H1 (cell line): ENCODE measurements at regions not wholly inside any gene's neighbourhood (a gene's known extent, or its start where the extent isn't known, plus 50 kb on each side); places are given as distances from the start of the nearest gene placed in this dataset.
"Not testable (repeated sequence)": the region's sequence is repeated elsewhere in the genome, so short reads cannot be mapped to it uniquely, and the experiment has no call there.

Source experiments
- CTCF ChIA-PET: fragments of 300-600 bp; sonication (Branson Sonifier 250); formaldehyde crosslinking; loops from one replicate; lab custom pipeline; 2021; ENCODE audit not compliant: partially characterized antibody; lab: Charles Lee
- POLR2A ChIA-PET: fragments of 300-600 bp; sonication (Branson Sonifier 250); formaldehyde crosslinking; loops from one replicate; lab custom pipeline; 2021; ENCODE audit warnings: inconsistent platforms; ENCODE audit not compliant: partially characterized antibody; lab: Charles Lee
- DNase-seq, 2 experiments: peaks; one replicate each; pipeline versions ENCODE4 v3.0.0 to v3.0.0-alpha.2; 2010 to 2022; ENCODE audit warnings: low spot score in 2 of 2, low read depth in 1 of 2, mixed read lengths in 1 of 2
- FAIRE-seq: peaks from 2 replicates; lab custom pipeline; 2011; peaks lifted over from hg19 to GRCh38; lab: Jason Lieb, UNC
- H2AFZ ChIP-seq: 2 replicates; pipeline ENCODE4 v1.8.1; 2012; ENCODE audit warnings: low read length, inconsistent platforms
- H2AK5ac ChIP-seq: 2 replicates; pipeline ENCODE4 v1.6.1; 2013; ENCODE audit warnings: low read depth, low read length
- H2BK120ac ChIP-seq: replicated peaks from 2 replicates; pipeline ENCODE3; 2013; ENCODE audit warnings: low read depth, low read length, inconsistent platforms
- H2BK12ac ChIP-seq: 2 replicates; pipeline ENCODE4 v1.6.1; 2013; ENCODE audit warnings: low read depth, low read length
- H2BK15ac ChIP-seq: 2 replicates; pipeline ENCODE4 v1.6.1; 2013; ENCODE audit warnings: low read length
- H2BK20ac ChIP-seq: 2 replicates; pipeline ENCODE4 v1.6.1; 2013; ENCODE audit warnings: low read length
- H2BK5ac ChIP-seq: 2 replicates; pipeline ENCODE4 v1.6.1; 2013; ENCODE audit warnings: low read depth, low read length
- H3K14ac ChIP-seq: 2 replicates; pipeline ENCODE4 v1.6.1; 2013; ENCODE audit warnings: inconsistent platforms; ENCODE audit not compliant: insufficient read length
- H3K18ac ChIP-seq: 2 replicates; pipeline ENCODE4 v1.6.1; 2013; ENCODE audit warnings: low read length; ENCODE audit errors: extremely low read depth
- H3K23ac ChIP-seq: 2 replicates; pipeline ENCODE4 v1.6.1; 2013; ENCODE audit warnings: inconsistent platforms; ENCODE audit not compliant: insufficient read length
- H3K23me2 ChIP-seq: 2 replicates; pipeline ENCODE4 v1.6.1; 2013; ENCODE audit warnings: low read depth, low read length
- H3K27ac ChIP-seq: 2 replicates; pipeline ENCODE4 v1.6.1; 2011; ENCODE audit warnings: low read depth, low read length, inconsistent platforms
- H3K27me3 ChIP-seq, 4 experiments: replicated peaks in 1 of 4; 1 replicate in 1 of 4; 2 replicates in 3 of 4; pipeline versions ENCODE4 v1.6.1 to v1.8.1; 2011 to 2013; ENCODE audit warnings: low read length in 3 of 4, mild to moderate bottlenecking in 3 of 4, inconsistent platforms in 2 of 4, mixed read lengths in 2 of 4, moderate library complexity in 1 of 4; ENCODE audit not compliant: control insufficient read depth in 3 of 4, insufficient read depth in 3 of 4; ENCODE audit errors: extremely low read depth in 1 of 4
- H3K36me3 ChIP-seq, 4 experiments: 2 replicates each; pipeline versions ENCODE4 v1.6.1 to v1.8.1; 2011 to 2013; ENCODE audit warnings: mild to moderate bottlenecking in 4 of 4, low read length in 3 of 4, moderate library complexity in 2 of 4, control low read depth in 1 of 4, inconsistent platforms in 1 of 4; ENCODE audit not compliant: insufficient read depth in 4 of 4, control insufficient read depth in 2 of 4
- H3K4ac ChIP-seq: replicated peaks from 2 replicates; pipeline ENCODE3; 2013; ENCODE audit warnings: low read length, low read depth, mixed read lengths, inconsistent platforms; ENCODE audit not compliant: insufficient read length
- H3K4me1 ChIP-seq, 4 experiments: replicated peaks in 1 of 4; 1 replicate in 1 of 4; 2 replicates in 3 of 4; pipeline versions ENCODE4 v1.6.1 to v1.8.1; 2011 to 2013; ENCODE audit warnings: low read length in 3 of 4, inconsistent platforms in 2 of 4, mixed read lengths in 1 of 4; ENCODE audit not compliant: insufficient read depth in 4 of 4, control insufficient read depth in 3 of 4
- H3K4me2 ChIP-seq, 2 experiments: 2 replicates each; pipeline versions ENCODE4 v1.6.1 to v1.8.1; 2011 to 2013; ENCODE audit warnings: low read depth in 2 of 2, low read length in 2 of 2, control low read depth in 1 of 2, inconsistent platforms in 1 of 2, mild to moderate bottlenecking in 1 of 2; ENCODE audit not compliant: insufficient read depth in 1 of 2
- H3K4me3 ChIP-seq, 4 experiments: fragments of 200-600, 300-600 bp in 1 of 4; sonication (generic), shearing (Covaris generic), sonication (Bioruptor Twin) in 1 of 4; 2 replicates each; pipeline versions ENCODE4 v1.5.1 to v1.8.1; 2011 to 2016; ENCODE audit warnings: low read length in 4 of 4, low read depth in 3 of 4, control low read depth in 2 of 4, inconsistent platforms in 2 of 4, mild to moderate bottlenecking in 2 of 4, mixed read lengths in 1 of 4, moderate library complexity in 1 of 4; ENCODE audit not compliant: insufficient read depth in 2 of 4; ENCODE audit errors: extremely low read depth in 1 of 4
- H3K56ac ChIP-seq: replicated peaks from 2 replicates; pipeline ENCODE3; 2013; ENCODE audit warnings: low read depth, mild to moderate bottlenecking, mixed read lengths, low read length, inconsistent platforms; ENCODE audit not compliant: insufficient read length
- H3K79me1 ChIP-seq: 2 replicates; pipeline ENCODE4 v1.6.1; 2013; ENCODE audit warnings: low read depth, low read length, control low read depth
- H3K79me2 ChIP-seq, 2 experiments: 2 replicates each; pipeline versions ENCODE4 v1.6.1 to v1.8.1; 2012 to 2013; ENCODE audit warnings: low read length in 2 of 2, mild to moderate bottlenecking in 2 of 2, inconsistent platforms in 1 of 2; ENCODE audit not compliant: insufficient read depth in 2 of 2, control insufficient read depth in 1 of 2
- H3K9ac ChIP-seq, 4 experiments: replicated peaks in 1 of 4; 1 replicate in 1 of 4; 2 replicates in 3 of 4; pipeline versions ENCODE4 v1.6.1 to v1.8.1; 2011 to 2013; ENCODE audit warnings: low read depth in 3 of 4, low read length in 3 of 4, control low read depth in 2 of 4, mild to moderate bottlenecking in 2 of 4, moderate library complexity in 2 of 4, inconsistent platforms in 1 of 4; ENCODE audit errors: extremely low read depth in 1 of 4
- H3K9me3 ChIP-seq, 2 experiments: 2 replicates each; pipeline versions ENCODE4 v1.6.1 to v1.8.1; 2012 to 2013; ENCODE audit warnings: mild to moderate bottlenecking in 2 of 2, moderate library complexity in 2 of 2, control low read depth in 1 of 2, inconsistent platforms in 1 of 2, low read depth in 1 of 2, low read length in 1 of 2, mixed read lengths in 1 of 2; ENCODE audit not compliant: insufficient read depth in 2 of 2
- H4K20me1 ChIP-seq, 2 experiments: replicated peaks in 1 of 2; 2 replicates each; pipeline versions ENCODE3 to v1.8.1; 2011 to 2013; ENCODE audit warnings: inconsistent platforms in 2 of 2, low read length in 2 of 2, mild to moderate bottlenecking in 1 of 2; ENCODE audit not compliant: insufficient read depth in 2 of 2, control insufficient read depth in 1 of 2
- H4K5ac ChIP-seq: 2 replicates; pipeline ENCODE4 v1.6.1; 2013; ENCODE audit warnings: low read length, low read depth, mixed read lengths, inconsistent platforms; ENCODE audit not compliant: insufficient read length
- H4K8ac ChIP-seq: 2 replicates; pipeline ENCODE4 v1.8.0; 2013; ENCODE audit warnings: mild to moderate bottlenecking, moderate library complexity, low read length, inconsistent platforms; ENCODE audit not compliant: insufficient read depth; ENCODE audit errors: extremely low read depth
- H4K91ac ChIP-seq: replicated peaks from 2 replicates; pipeline ENCODE3; 2013; ENCODE audit warnings: low read length, mixed read lengths, inconsistent platforms; ENCODE audit not compliant: insufficient read length
- CTCF ChIP-seq, 3 experiments: IDR thresholded peaks; 1 replicate in 2 of 3; 2 replicates in 1 of 3; pipeline versions ENCODE4 v1.5.1 to v1.6.1; 2011; ENCODE audit warnings: low read length in 3 of 3, mild to moderate bottlenecking in 3 of 3, inconsistent platforms in 2 of 3, low read depth in 1 of 3, moderate library complexity in 1 of 3; ENCODE audit not compliant: insufficient read depth in 1 of 3; ENCODE audit errors: control extremely low read depth in 1 of 3
- WGBS, 2 experiments: shearing (Covaris generic) in 1 of 2; methylation state at CpG; one replicate each; pipeline versions ENCODE4 v1.1.6 to v1.1.7; 2013 to 2015; ENCODE audit warnings: low lambda C conversion rate in 2 of 2, mixed read lengths in 2 of 2, inconsistent platforms in 1 of 2, low coverage in 1 of 2, missing lambda C conversion rate in 1 of 2; ENCODE audit not compliant: insufficient replicate concordance in 2 of 2, insufficient coverage in 1 of 2, insufficient read length in 1 of 2; ENCODE audit errors: extremely low coverage in 1 of 2, missing lambda C conversion rate in 1 of 2; 5-methylcytosine and 5-hydroxymethylcytosine counted together

- H3K23ac ChIP-seq, H4K20me1 ChIP-seq, H3K14ac ChIP-seq, H4K5ac ChIP-seq, H2BK5ac ChIP-seq, H3K4me3 ChIP-seq, H3K27ac ChIP-seq, H3K4me2 ChIP-seq, FAIRE-seq, H3K9me3 ChIP-seq, H2BK20ac ChIP-seq, H4K8ac ChIP-seq, H3K4ac ChIP-seq, H2BK120ac ChIP-seq, POLR2A ChIA-PET, H2AFZ ChIP-seq, CTCF ChIA-PET, H3K9ac ChIP-seq, H3K4me1 ChIP-seq, H3K36me3 ChIP-seq, H3K56ac ChIP-seq, DNase-seq, H3K18ac ChIP-seq, H4K91ac ChIP-seq, H2BK12ac ChIP-seq, H2AK5ac ChIP-seq, H2BK15ac ChIP-seq, H3K79me2 ChIP-seq, H3K79me1 ChIP-seq, H3K27me3 ChIP-seq, H3K23me2 ChIP-seq: not testable (repeated sequence)
- WGBS, 2 experiments, result 53% methylated on average over 3 of the region's 13 CpGs; no CpG with 5 or more reads in 1 of the 2 experiments
- peak in 1 of 3 experiments; percentile 1; a peak in 1 of 4 replicates for TF ChIP-seq CTCF (IDR thresholded peaks at IDR 0.05; ENCODE audit: control extremely low read depth in 1 of 3, insufficient read depth in 1 of 3, low read depth in 1 of 3, low read length in 3 of 3)
Measured at GRCh38 chr5:176045442-176045841, 77.3 kb upstream of the THOC3 start.
